ENCODE measurements at regions not wholly inside any gene's neighbourhood (a gene's known extent, or its start where the extent isn't known, plus 50 kb on each side); places are given as distances from the start of the nearest gene placed in this dataset.

DNA sequence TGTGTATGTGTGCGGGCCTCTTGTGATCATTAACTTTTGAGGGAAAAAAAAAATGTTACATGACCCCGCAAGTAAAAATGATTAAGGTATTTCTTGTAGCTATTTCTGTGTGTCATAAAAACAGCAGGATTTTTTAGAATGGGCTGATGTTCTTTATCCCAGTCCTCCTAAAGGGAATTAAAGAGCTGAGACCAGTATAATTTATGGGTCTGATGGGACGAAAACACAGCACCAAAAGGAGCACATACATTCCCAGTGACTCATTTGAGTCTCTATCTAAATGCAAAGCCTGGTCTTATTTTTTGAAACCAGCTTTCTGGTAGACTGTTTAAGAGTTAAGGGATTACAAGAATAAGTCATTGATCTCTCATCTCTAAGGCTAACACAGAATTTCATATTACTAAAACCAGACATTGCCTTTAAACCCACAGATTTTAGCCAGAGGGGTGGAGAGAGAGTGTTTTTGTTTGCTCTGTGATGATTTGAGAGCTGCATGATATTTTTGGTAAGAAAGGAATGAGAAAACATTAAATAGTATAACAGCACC is 342.3 kb upstream of the EPHA4 start (continued):
- no peak for TF ChIP-seq SP1 (IDR thresholded peaks at IDR 0.05; ENCODE audit: low read depth)
- TF ChIP-seq RAD21 (IDR thresholded peaks at IDR 0.05; ENCODE audit: low read depth): no peak

DNA sequence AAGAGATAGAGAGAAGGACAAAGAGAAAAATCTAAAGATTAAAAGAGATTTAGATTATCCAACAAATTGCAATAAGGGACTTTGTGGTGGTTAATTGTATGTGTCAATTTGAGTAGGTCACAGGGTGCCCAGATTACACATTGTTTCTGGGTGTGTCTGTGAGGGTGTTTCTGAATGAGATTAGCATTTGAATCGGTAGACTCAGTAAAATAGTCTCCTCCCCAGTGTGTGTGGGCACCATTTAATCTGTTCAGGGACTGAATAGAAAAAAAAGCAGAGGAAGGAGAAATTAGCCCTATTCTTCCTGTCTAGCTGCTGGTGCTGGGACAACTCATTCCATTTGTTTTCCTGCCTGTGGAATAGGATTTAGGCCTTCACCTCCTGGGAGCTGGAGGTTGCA is 339.8 kb upstream of the EPHA4 start:
- ATAC-seq (no peak), DNase-seq (ENCODE audit: low read depth, low spot score) (no peak)
- ChIA-PET RAD21 (ENCODE audit: low non-redundant PET in 1 of 2, low total read pairs in 2 of 2, uncharacterized antibody in 2 of 2, unreplicated experiment in 2 of 2) (no interaction called here), POLR2A (no interaction called here), CTCF (no interaction called here)
- Histone ChIP-seq H3K9me2 (ENCODE audit: insufficient read depth) (no peaks in the 10 kb centered on the region), H3K27ac (ENCODE audit: low read depth, low read length) (no peak overlapping the region), H3K36me3 (ENCODE audit: control insufficient read depth in 1 of 2, insufficient read depth in 2 of 2, low read length in 2 of 2) (no peaks in the 10 kb centered on the region), H3K27me3 (ENCODE audit: insufficient read depth, low read length) (peaks cover 22% of the 10 kb centered on the region; the same call in 1 of the 2 replicates), H3K4me2 (ENCODE audit: low read length) (no peak overlapping the region), H3K9me3 (ENCODE audit: control insufficient read depth in 1 of 2, insufficient read depth in 1 of 2, low read depth in 1 of 2, low read length in 2 of 2) (no peaks in the 10 kb centered on the region), H3K4me1 (ENCODE audit: control insufficient read depth in 1 of 2, insufficient read depth in 2 of 2, low read length in 2 of 2) (no peaks in the 10 kb centered on the region), H2AFZ (ENCODE audit: low read depth, low read length, poor library complexity, severe bottlenecking) (no peak overlapping the region), H4K20me1 (ENCODE audit: insufficient read depth) (no peaks in the 10 kb centered on the region), H3K4me3 (replicated peaks in 1 of 2; ENCODE audit: low read depth in 1 of 2, low read length in 2 of 2) (no peak overlapping the region), H3K79me2 (ENCODE audit: insufficient read depth, low read length) (no peaks in the 10 kb centered on the region), H3K9ac (ENCODE audit: low read length) (no peak overlapping the region)
- intact Hi-C loops (cut with micrococcal nuclease): no loop called here
- TF ChIP-seq FOSL1 (IDR thresholded peaks at IDR 0.05; ENCODE audit: low read depth) (no peak), YY1 (IDR thresholded peaks at IDR 0.05; ENCODE audit: extremely low read depth, insufficient replicate concordance, low read depth, low read length) (no peak), SRF (IDR thresholded peaks at IDR 0.05; ENCODE audit: low read depth) (no peak), RAD21 (IDR thresholded peaks at IDR 0.05; ENCODE audit: low read depth) (no peak), POLR2A (IDR thresholded peaks at IDR 0.05; ENCODE audit: borderline replicate concordance, extremely low read depth, insufficient read depth, insufficient read length) (no peak), SIN3A (IDR thresholded peaks at IDR 0.05; ENCODE audit: low read depth) (no peak), ZNF274 (IDR thresholded peaks at IDR 0.05; ENCODE audit: low read depth, low read length) (no peak), MAX (IDR thresholded peaks at IDR 0.05) (no peak), ZBTB33 (IDR thresholded peaks at IDR 0.05; ENCODE audit: extremely low read depth, insufficient replicate concordance, low read length) (no peak)
- TF ChIP-seq, protein P1, sequence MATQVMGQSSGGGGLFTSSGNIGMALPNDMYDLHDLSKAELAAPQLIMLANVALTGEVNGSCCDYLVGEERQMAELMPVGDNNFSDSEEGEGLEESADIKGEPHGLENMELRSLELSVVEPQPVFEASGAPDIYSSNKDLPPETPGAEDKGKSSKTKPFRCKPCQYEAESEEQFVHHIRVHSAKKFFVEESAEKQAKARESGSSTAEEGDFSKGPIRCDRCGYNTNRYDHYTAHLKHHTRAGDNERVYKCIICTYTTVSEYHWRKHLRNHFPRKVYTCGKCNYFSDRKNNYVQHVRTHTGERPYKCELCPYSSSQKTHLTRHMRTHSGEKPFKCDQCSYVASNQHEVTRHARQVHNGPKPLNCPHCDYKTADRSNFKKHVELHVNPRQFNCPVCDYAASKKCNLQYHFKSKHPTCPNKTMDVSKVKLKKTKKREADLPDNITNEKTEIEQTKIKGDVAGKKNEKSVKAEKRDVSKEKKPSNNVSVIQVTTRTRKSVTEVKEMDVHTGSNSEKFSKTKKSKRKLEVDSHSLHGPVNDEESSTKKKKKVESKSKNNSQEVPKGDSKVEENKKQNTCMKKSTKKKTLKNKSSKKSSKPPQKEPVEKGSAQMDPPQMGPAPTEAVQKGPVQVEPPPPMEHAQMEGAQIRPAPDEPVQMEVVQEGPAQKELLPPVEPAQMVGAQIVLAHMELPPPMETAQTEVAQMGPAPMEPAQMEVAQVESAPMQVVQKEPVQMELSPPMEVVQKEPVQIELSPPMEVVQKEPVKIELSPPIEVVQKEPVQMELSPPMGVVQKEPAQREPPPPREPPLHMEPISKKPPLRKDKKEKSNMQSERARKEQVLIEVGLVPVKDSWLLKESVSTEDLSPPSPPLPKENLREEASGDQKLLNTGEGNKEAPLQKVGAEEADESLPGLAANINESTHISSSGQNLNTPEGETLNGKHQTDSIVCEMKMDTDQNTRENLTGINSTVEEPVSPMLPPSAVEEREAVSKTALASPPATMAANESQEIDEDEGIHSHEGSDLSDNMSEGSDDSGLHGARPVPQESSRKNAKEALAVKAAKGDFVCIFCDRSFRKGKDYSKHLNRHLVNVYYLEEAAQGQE (IDR thresholded peaks at IDR 0.05; ENCODE audit: low read depth): no peak
- TF ChIP-seq, protein P2, sequence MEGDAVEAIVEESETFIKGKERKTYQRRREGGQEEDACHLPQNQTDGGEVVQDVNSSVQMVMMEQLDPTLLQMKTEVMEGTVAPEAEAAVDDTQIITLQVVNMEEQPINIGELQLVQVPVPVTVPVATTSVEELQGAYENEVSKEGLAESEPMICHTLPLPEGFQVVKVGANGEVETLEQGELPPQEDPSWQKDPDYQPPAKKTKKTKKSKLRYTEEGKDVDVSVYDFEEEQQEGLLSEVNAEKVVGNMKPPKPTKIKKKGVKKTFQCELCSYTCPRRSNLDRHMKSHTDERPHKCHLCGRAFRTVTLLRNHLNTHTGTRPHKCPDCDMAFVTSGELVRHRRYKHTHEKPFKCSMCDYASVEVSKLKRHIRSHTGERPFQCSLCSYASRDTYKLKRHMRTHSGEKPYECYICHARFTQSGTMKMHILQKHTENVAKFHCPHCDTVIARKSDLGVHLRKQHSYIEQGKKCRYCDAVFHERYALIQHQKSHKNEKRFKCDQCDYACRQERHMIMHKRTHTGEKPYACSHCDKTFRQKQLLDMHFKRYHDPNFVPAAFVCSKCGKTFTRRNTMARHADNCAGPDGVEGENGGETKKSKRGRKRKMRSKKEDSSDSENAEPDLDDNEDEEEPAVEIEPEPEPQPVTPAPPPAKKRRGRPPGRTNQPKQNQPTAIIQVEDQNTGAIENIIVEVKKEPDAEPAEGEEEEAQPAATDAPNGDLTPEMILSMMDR (IDR thresholded peaks at IDR 0.05 in 2 of 3, conservative IDR thresholded peaks at IDR 0.05 in 1 of 3; ENCODE audit: borderline replicate concordance in 1 of 3, insufficient read depth in 1 of 3, low read depth in 2 of 3, low read length in 2 of 3): no peak
- no TSS peak for BruUV-seq (replicated peaks)

Measured in HCT116 (cell line).